ENCODE measurements at regions not wholly inside any gene's neighbourhood (a gene's known extent, or its start where the extent isn't known, plus 50 kb on each side); places are given as distances from the start of the nearest gene placed in this dataset.

DNA sequence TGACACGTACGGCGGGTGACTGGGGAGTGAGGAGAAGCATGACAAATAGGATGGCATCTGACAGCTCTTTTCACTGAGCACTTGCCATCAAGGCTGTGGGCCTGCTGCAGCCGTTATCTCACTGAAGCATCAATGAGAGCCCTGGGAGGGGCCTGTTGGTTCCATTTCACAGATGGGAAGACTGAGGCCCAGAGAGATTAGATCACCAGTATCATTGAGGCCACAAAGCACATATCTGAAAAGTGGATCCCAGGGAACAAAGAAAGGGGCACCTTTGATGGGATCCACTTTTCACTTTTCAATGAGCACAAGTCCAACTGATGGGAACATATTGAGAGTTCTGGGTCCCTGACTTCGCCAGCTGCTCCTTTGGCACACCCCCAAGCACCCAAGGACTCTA lies 144.4 kb upstream of the LHX1 start:
- no peak for DNase-seq
- no peak for ATAC-seq

DNA sequence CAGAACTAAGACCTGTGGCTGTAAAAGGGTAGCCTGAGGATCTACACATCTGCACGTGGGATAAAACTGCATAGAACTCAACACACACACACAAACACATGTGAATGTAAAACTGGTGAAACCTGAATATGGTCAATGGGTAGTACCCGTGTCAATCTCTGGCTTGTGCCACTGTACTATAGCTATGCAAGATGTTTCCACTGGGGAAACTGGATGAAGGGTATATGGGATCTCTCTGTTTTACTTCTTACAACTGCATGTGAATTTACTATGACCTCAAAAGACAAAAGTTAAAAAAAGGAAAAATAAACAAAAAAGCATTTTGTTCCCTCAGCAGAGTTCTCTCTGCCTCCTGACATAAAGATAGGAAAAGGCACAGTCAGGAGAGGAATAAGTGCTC lies 143.3 kb upstream of the LHX1 start:
- intact Hi-C loops (cut with micrococcal nuclease) = no loop called here
- ATAC-seq (no peak), DNase-seq (no peak)

More for the DNA sequence above, 144.4 kb upstream of the LHX1 start:
- intact Hi-C loops (cut with micrococcal nuclease) = no loop called here

DNA sequence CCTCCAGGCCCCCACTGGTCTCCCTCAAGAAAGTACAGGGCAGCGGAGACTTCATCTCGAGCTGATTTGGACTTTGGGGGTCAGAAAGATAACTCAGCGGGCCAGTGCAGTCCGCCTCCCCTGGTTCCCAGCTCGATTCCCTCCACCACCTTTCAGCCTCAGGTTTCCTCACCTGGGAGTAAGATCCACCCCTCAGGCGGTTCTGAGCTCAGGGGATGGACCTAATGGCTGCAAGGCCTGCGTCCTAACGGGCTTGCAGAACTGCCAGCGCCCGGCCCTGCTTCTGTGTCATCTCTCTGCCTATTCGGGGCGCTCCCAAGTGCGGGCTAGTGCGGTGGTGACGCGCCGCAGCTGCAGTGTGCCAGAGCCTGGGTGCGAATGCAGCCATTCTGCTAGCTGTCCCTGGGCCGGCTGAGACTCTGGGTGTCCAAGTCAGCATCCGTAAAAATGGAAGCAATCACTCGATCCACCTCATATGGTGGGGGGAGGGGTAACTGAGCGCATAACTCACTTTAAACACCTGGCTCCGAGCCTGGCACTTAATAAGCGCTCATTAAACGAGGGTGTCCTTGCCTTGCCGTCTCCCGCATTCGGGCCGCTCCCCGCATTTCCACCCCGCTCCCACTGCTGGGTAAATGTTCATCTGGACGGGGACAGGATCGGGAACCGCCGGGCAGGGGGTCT lies 129.6 kb upstream of the LHX1 start:
- intact Hi-C loops (cut with micrococcal nuclease) = no loop called here
- DNase-seq = no peak
- ATAC-seq = no peak

- ATAC-seq = no peak
- intact Hi-C loops (cut with micrococcal nuclease) = no loop called here
Measured at GRCh38 chr17:36808180-36808661, 129.1 kb upstream of the LHX1 start.

GRCh38 chr17:36812762-36813161 lies 124.5 kb upstream of the LHX1 start:
- ATAC-seq (no peak), DNase-seq (no peak)
- intact Hi-C loops (cut with micrococcal nuclease) = no loop called here

More at GRCh38 chr17:36808180-36808661, 129.1 kb upstream of the LHX1 start:
- no peak for DNase-seq

DNA sequence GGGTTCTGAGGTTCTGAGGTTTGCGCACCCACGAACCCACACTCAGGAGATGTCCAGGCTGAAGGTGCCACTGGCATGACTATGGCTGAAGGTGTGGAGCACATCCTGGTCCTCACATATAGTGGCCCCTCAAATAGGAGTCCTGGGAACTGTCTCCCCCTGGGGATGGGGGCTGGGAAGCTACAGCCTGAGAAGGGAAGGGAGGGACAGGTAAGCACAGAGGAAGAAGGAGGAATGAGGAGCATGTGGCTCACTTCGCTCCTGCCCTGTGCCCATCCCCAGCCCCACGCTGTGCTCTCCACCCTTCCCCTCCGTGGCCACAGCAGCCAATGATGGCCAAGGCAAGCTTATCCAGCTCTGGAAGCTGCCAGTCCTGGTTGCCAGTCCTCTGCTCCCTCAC lies 123.9 kb upstream of the LHX1 start:
- ATAC-seq = no peak
- intact Hi-C loops (cut with micrococcal nuclease) = no loop called here
- no peak for DNase-seq

- ATAC-seq (no peak), DNase-seq (no peak)
- intact Hi-C loops (cut with micrococcal nuclease) = no loop called here
Measured at GRCh38 chr17:36813957-36814563, 123.2 kb upstream of the LHX1 start.

DNA sequence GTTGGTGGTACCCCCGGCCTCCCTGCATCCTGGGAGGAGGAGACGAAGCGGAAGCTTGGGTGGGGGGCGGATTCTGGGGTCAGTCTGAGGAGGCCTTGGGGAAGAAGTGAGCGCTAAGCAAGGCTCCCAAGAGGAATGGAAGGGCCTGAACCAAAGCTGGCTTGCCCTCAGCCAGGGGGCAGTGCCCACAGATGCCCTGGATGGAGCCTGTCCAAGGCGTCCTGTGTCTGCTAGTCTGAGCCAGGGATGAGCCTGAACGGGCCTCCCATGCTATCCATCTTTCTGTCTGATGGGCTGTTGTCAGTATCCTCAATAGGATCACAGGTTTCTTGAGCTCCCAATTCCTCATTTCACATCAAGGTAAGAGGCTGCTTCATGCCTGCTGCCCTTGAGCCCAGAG lies 122.3 kb upstream of the LHX1 start:
- ATAC-seq (no peak), DNase-seq (no peak)
- intact Hi-C loops (cut with micrococcal nuclease) = no loop called here

- DNase-seq (no peak), ATAC-seq (no peak)
- intact Hi-C loops (cut with micrococcal nuclease) = no loop called here
Measured at GRCh38 chr17:36816214-36816906, 120.9 kb upstream of the LHX1 start.

DNA sequence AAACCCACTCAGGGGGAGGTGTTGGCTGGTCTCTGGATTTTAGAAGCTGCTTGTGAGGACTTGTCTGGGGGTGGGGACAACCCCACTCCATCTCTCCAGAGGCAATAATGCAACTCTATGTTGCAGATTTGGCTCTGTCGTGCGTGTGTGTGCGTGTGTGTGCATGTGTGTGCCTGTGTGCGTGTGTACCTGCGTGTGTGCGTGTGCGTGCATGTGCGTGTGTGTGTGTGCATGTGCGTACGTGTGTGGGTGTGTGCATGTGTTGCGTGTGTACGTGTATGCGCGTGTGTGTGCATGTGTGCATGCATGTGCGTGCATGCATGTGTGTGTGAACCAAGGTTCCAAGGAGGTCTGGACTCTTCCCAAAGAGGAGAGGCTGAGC lies 120.4 kb upstream of the LHX1 start:
- no peak for ATAC-seq

GRCh38 chr17:36817483-36818048 lies 119.7 kb upstream of the LHX1 start:
- intact Hi-C loops (cut with micrococcal nuclease) = no loop called here
- ATAC-seq (no peak), DNase-seq (no peak)

More for the DNA sequence above, 120.4 kb upstream of the LHX1 start:
- intact Hi-C loops (cut with micrococcal nuclease) = no loop called here
- no peak for DNase-seq

GRCh38 chr17:36818134-36818825 lies 119.0 kb upstream of the LHX1 start:
- intact Hi-C loops (cut with micrococcal nuclease) = no loop called here
- ATAC-seq = no peak
- no peak for DNase-seq

GRCh38 chr17:36823850-36824677 lies 113.2 kb upstream of the LHX1 start:
- no peak for ATAC-seq
- DNase-seq = no peak
- intact Hi-C loops (cut with micrococcal nuclease) = no loop called here

GRCh38 chr17:36824678-36825101 lies 112.6 kb upstream of the LHX1 start:
- no peak for DNase-seq
- intact Hi-C loops (cut with micrococcal nuclease) = no loop called here
- no peak for ATAC-seq

DNA sequence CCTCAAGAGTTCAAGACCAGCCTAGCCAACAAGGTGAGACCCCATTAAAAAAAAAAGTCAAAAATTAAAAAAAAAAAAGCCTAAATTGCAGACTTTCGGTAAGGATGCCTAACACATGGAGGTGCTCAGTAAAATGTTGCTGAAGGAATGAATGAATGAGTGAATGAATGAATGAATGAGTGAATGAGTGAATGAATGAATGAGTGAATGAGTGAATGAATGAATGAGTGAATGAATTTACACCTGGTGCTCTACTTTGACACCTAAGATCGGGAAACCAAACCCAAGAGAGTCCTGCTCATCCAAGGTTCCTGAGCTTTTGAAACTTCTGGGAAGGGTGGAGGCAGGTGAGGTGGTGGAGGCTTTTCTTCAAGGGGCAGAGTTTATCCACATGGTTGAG lies 112.2 kb upstream of the LHX1 start:
- DNase-seq = no peak
- ATAC-seq = no peak
- intact Hi-C loops (cut with micrococcal nuclease) = no loop called here

DNA sequence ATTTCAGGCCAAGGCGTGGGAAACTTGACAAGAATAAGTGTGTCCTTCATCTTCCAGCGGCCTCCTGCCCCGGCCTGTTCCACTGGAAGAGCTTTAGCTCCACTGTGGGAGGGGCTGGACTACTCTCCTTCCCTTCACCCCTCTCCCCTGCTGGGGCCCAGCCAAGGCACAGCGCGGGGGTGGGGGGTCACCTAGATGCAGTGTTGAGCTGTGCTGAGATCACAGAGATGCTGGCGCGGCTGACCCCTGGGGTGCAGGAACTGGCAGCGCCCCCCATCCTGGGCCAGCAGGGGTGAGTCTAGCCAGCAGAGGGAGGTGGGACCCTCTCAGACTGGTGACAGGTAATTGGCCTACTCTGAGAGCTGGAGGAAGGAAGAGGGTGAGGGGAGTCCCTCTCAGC lies 111.8 kb upstream of the LHX1 start:
- ATAC-seq (no peak), DNase-seq (no peak)
- intact Hi-C loops (cut with micrococcal nuclease) = no loop called here

DNA sequence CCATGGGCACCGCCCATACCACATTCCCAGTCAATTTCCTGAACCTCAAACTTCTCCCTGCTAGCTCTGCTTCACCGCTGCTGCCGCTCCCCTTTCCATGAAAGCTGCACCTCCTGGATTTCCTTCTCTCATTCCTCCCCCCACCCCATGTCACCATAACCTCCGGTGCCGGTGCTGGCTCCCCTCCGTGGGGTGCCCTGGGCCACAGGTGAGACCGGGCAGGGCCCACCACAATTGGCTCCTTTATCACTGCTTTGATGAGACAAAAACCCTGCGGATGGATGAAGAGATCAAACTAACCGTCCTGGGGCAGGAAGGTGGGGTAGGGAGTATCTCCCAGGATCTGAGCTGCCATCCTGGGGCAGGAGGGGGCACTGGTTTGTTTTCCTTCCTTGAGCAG lies 111.3 kb upstream of the LHX1 start:
- DNase-seq (no peak), ATAC-seq (no peak)
- intact Hi-C loops (cut with micrococcal nuclease) = no loop called here

GRCh38 chr17:36827081-36827480 lies 110.2 kb upstream of the LHX1 start:
- no peak for ATAC-seq
- intact Hi-C loops (cut with micrococcal nuclease) = no loop called here
- DNase-seq = no peak

DNA sequence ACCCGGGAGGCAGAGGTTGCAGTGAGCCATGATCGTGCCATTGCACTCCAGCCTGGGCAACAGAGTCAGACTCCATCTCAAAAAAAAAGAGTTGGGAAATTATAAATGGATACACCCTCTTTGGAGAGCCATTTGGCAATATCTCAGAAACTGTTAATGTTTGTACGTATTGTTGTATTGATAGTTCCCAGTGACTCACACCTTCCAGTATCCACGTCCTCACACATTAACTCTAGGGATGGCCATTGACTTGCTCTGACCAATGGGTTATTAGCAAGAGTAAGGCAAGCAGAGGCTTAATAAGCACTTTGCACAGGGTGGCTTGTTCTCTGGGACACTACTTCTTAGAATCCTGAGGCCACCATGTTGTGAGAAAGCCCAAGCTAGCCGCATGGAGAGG lies 107.6 kb upstream of the LHX1 start:
- intact Hi-C loops (cut with micrococcal nuclease) = no loop called here
- ATAC-seq = no peak

More for the DNA sequence above, 107.6 kb upstream of the LHX1 start:
- no peak for DNase-seq
